GM06990 (cell line): ENCODE measurements at regions not wholly inside any gene's neighbourhood (a gene's known extent, or its start where the extent isn't known, plus 50 kb on each side); places are given as distances from the start of the nearest gene placed in this dataset.

Experiments used
- DNase-seq: peaks from one replicate; pipeline ENCODE4 v3.0.0-alpha.2; 2011; ENCODE audit not compliant: insufficient read length; ENCODE audit errors: extremely low read depth
- H3K27me3 ChIP-seq: replicated peaks from 2 replicates; pipeline ENCODE4 v1.6.0; 2011; ENCODE audit warnings: low read length; ENCODE audit not compliant: control insufficient read depth, insufficient read depth
- H3K36me3 ChIP-seq: 2 replicates; pipeline ENCODE4 v1.5.1; 2011; ENCODE audit warnings: low read length; ENCODE audit not compliant: control insufficient read depth, insufficient read depth
- H3K4me3 ChIP-seq: replicated peaks from 2 replicates; pipeline ENCODE4 v1.5.1; 2011; ENCODE audit warnings: low read depth, mild to moderate bottlenecking, control low read depth, low read length
- TF ChIP-seq, protein P1 (sequence below): IDR thresholded peaks from 2 replicates; pipeline ENCODE4 v1.5.1; 2011; ENCODE audit warnings: low read length, control low read depth, mild to moderate bottlenecking, inconsistent platforms; ENCODE audit not compliant: insufficient read depth, poor library complexity, severe bottlenecking

DNA sequence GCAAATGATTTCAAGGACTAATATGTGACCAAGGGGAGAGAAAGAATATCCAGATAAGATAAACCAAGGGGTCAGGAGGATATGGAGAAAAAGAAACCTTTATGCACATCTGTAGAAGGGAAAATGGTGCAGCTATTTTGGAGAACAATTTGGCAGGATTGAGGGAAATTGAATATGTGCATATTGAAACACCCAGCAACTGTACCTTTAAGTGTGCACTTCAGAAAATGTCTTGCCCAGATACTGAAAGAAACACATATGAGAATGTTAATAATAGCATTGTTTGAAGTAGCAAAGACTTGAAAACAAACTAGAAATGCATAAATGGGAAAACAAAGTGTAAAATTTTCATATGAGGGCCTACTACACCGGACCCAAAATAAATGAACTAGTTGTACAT lies 599.6 kb downstream of the PSAT1 start:
- no peaks in the 10 kb centered on the region for H3K36me3 ChIP-seq
- no peaks in the 10 kb centered on the region for H3K27me3 ChIP-seq
- TF ChIP-seq, protein P1, sequence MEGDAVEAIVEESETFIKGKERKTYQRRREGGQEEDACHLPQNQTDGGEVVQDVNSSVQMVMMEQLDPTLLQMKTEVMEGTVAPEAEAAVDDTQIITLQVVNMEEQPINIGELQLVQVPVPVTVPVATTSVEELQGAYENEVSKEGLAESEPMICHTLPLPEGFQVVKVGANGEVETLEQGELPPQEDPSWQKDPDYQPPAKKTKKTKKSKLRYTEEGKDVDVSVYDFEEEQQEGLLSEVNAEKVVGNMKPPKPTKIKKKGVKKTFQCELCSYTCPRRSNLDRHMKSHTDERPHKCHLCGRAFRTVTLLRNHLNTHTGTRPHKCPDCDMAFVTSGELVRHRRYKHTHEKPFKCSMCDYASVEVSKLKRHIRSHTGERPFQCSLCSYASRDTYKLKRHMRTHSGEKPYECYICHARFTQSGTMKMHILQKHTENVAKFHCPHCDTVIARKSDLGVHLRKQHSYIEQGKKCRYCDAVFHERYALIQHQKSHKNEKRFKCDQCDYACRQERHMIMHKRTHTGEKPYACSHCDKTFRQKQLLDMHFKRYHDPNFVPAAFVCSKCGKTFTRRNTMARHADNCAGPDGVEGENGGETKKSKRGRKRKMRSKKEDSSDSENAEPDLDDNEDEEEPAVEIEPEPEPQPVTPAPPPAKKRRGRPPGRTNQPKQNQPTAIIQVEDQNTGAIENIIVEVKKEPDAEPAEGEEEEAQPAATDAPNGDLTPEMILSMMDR = no peak
- DNase-seq = no peak
- H3K4me3 ChIP-seq = no peak overlapping the region

DNA sequence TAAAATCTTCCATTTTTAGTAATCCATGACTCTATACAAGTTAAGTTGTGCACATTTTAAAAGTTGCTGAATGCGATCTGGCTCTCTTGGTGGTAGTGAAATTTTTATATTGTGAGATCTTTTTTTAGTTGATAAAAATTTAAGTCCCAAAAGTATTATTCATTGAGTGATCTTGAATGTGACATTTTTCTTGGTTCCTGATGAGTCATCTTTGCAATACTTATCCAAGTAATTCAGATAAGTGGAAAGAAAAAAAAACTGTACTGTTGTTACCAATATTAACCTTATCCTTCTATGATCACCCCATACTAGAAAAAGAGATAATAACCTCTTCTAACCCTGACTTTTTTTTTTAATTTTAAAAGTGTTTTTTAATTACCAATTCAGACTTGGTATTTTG lies 601.3 kb downstream of the PSAT1 start:
- TF ChIP-seq, protein P1 = no peak
- H3K4me3 ChIP-seq = no peak overlapping the region
- no peaks in the 10 kb centered on the region for H3K27me3 ChIP-seq
- no peak for DNase-seq
- H3K36me3 ChIP-seq = no peaks in the 10 kb centered on the region

DNA sequence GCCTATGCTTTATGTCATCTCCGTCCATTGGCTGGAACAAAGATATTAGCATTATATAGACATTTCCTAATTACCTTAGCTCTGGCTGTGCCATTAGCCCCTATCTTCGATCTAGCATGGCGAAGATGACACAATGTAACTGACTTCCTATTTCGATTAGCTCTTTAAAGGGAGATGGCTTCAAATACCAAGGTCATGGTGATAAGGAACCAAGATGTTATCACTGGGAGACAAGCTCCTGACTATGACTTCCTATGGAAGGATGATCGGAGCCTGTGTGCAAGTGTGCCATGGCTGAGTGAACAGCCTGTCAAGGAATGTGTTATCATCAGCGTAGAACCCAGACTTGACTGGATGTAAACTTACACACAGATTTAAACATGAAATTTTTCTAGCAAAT lies 602.1 kb downstream of the PSAT1 start:
- TF ChIP-seq, protein P1 = no peak

DNA sequence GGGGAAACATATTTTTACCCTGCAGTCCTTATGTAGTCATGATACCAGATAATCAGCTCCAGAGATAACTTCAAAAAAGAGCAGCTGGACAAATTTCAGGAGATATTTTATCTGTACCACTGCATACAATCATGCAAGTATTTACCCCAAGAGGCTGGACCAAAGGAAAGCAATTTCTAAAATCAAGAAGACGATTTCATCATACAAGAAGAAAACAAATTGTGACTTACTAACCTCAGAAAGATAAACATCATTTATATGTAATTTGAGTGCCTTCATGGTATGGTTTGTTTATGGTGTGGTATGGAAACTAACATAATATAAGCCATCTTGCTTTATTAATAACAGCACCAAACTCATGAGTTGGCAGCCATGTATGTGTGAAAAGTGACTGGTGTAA lies 603.6 kb downstream of the PSAT1 start:
- no peak for DNase-seq
- H3K27me3 ChIP-seq = no peaks in the 10 kb centered on the region
- no peaks in the 10 kb centered on the region for H3K36me3 ChIP-seq
- H3K4me3 ChIP-seq = no peak overlapping the region
- TF ChIP-seq, protein P1 = no peak

More for the DNA sequence above, 602.1 kb downstream of the PSAT1 start:
- no peak overlapping the region for H3K4me3 ChIP-seq
- H3K27me3 ChIP-seq = no peaks in the 10 kb centered on the region
- no peaks in the 10 kb centered on the region for H3K36me3 ChIP-seq
- DNase-seq = no peak

DNA sequence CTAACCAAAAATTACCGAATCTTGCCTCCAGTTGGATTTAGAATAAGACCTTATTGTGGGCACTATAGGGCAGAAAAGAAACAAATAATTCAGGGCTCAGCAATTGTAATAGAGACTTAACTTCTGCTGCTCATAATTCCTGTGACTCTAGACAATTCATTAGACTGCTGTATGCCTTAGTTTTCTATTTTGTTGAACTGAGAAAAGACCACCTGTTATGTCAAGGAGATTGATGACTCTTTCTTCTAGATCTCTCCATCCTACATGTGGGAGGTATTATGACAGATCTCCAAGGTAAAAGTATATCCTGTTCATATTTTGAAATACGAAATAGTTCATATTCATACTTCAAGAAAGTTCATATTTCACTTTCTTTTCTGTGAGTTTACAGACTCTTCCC lies 605.1 kb downstream of the PSAT1 start:
- no peak for DNase-seq
- TF ChIP-seq, protein P1 = no peak
- Histone ChIP-seq H3K4me3 (no peak overlapping the region), H3K36me3 (no peaks in the 10 kb centered on the region), H3K27me3 (no peaks in the 10 kb centered on the region)

DNA sequence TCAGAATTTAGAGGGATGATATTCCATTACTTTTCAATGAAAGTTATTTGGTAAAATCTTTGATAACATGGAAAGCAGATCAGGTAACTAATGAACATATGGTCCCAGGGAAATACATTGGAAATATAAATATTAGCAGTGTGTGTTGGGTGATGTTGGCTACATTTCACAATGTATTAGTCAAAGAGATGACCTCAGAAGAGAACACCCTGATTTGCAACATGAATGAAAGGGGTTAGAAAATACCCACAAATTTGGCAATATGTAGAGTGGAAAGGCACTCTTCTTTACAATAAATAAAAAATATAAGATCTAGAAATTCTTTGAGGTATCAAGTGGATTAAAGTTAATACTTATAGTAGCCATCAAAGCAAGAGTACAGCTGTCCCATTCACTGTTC lies 606.7 kb downstream of the PSAT1 start:
- Histone ChIP-seq H3K36me3 (no peaks in the 10 kb centered on the region), H3K4me3 (no peak overlapping the region), H3K27me3 (no peaks in the 10 kb centered on the region)
- DNase-seq = no peak
- TF ChIP-seq, protein P1 = no peak
